ENCODE measurements at regions not wholly inside any gene's neighbourhood (a gene's known extent, or its start where the extent isn't known, plus 50 kb on each side); places are given as distances from the start of the nearest gene placed in this dataset.

GRCh38 chr17:74019860-74020259 lies 183.6 kb upstream of the RPL38 start:
- TF ChIP-seq CTCF (IDR thresholded peaks at IDR 0.05; ENCODE audit: partially characterized antibody, unreplicated experiment): no peak
- Mint-ChIP-seq H3K4me1 (ENCODE audit: low read depth, unreplicated experiment) (peaks cover 31% of the 10 kb centered on the region), H3K9me3 (ENCODE audit: unreplicated experiment) (peaks cover 16% of the 10 kb centered on the region)

GRCh38 chr17:74020522-74020921 lies 183.0 kb upstream of the RPL38 start:
- no peak overlapping the region for H3K4me3 Mint-ChIP-seq (ENCODE audit: unreplicated experiment)
- peaks cover 11% of the 10 kb centered on the region for H3K27me3 Mint-ChIP-seq (ENCODE audit: unreplicated experiment)
- peaks cover 25% of the 10 kb centered on the region for H3K4me1 Mint-ChIP-seq (ENCODE audit: low read depth, unreplicated experiment)
- no peak for DNase-seq
- no peak overlapping the region for H3K27ac Mint-ChIP-seq (ENCODE audit: unreplicated experiment)
- H3K9me3 Mint-ChIP-seq (ENCODE audit: unreplicated experiment): peaks cover 16% of the 10 kb centered on the region
- no peak for TF ChIP-seq CTCF (IDR thresholded peaks at IDR 0.05; ENCODE audit: partially characterized antibody, unreplicated experiment)
- H3K36me3 Mint-ChIP-seq (ENCODE audit: unreplicated experiment): no peaks in the 10 kb centered on the region

More at GRCh38 chr17:74019860-74020259, 183.6 kb upstream of the RPL38 start:
- Mint-ChIP-seq H3K27me3 (ENCODE audit: unreplicated experiment) (peaks cover 13% of the 10 kb centered on the region), H3K36me3 (ENCODE audit: unreplicated experiment) (no peaks in the 10 kb centered on the region), H3K4me3 (ENCODE audit: unreplicated experiment) (no peak overlapping the region), H3K27ac (ENCODE audit: unreplicated experiment) (no peak overlapping the region)
- no peak for DNase-seq

- TF ChIP-seq CTCF (IDR thresholded peaks at IDR 0.05; ENCODE audit: partially characterized antibody, unreplicated experiment): no peak
- Mint-ChIP-seq H3K27ac (ENCODE audit: unreplicated experiment) (no peak overlapping the region), H3K9me3 (ENCODE audit: unreplicated experiment) (peaks cover 4% of the 10 kb centered on the region), H3K36me3 (ENCODE audit: unreplicated experiment) (no peaks in the 10 kb centered on the region), H3K4me1 (ENCODE audit: low read depth, unreplicated experiment) (peaks cover 12% of the 10 kb centered on the region), H3K27me3 (ENCODE audit: unreplicated experiment) (peaks cover 16% of the 10 kb centered on the region), H3K4me3 (ENCODE audit: unreplicated experiment) (no peak overlapping the region)
- DNase-seq: no peak
Measured at GRCh38 chr17:74024871-74025531, 178.5 kb upstream of the RPL38 start.

- Mint-ChIP-seq H3K4me1 (ENCODE audit: low read depth, unreplicated experiment) (peaks cover 31% of the 10 kb centered on the region), H3K27me3 (ENCODE audit: unreplicated experiment) (peaks cover 20% of the 10 kb centered on the region), H3K27ac (ENCODE audit: unreplicated experiment) (no peak overlapping the region), H3K4me3 (ENCODE audit: unreplicated experiment) (no peak overlapping the region), H3K36me3 (ENCODE audit: unreplicated experiment) (no peaks in the 10 kb centered on the region), H3K9me3 (ENCODE audit: unreplicated experiment) (peaks cover 6% of the 10 kb centered on the region)
- DNase-seq: no peak
- no peak for TF ChIP-seq CTCF (IDR thresholded peaks at IDR 0.05; ENCODE audit: partially characterized antibody, unreplicated experiment)
Measured at GRCh38 chr17:74027444-74027843, 176.0 kb upstream of the RPL38 start.

- Mint-ChIP-seq H3K4me3 (ENCODE audit: unreplicated experiment) (no peak overlapping the region), H3K9me3 (ENCODE audit: unreplicated experiment) (peaks cover 6% of the 10 kb centered on the region), H3K36me3 (ENCODE audit: unreplicated experiment) (no peaks in the 10 kb centered on the region), H3K27ac (ENCODE audit: unreplicated experiment) (no peak overlapping the region), H3K4me1 (ENCODE audit: low read depth, unreplicated experiment) (peaks cover 31% of the 10 kb centered on the region), H3K27me3 (ENCODE audit: unreplicated experiment) (peaks cover 21% of the 10 kb centered on the region)
- TF ChIP-seq CTCF (IDR thresholded peaks at IDR 0.05; ENCODE audit: partially characterized antibody, unreplicated experiment): no peak
- DNase-seq: no peak
Measured at GRCh38 chr17:74028354-74029116, 174.9 kb upstream of the RPL38 start.

All from glutamatergic neuron (in vitro differentiated cells).